K562 (cell line): ENCODE measurements at regions not wholly inside any gene's neighbourhood (a gene's known extent, or its start where the extent isn't known, plus 50 kb on each side); places are given as distances from the start of the nearest gene placed in this dataset.

Experiments used
- ATAC-seq: fragments of 200-7000 bp; cut with Tn5 transposase; 3 replicates; pipeline ENCODE4 v1.9.1; 2020; ENCODE audit warnings: moderate library complexity
- BruUV-seq: library from RNA; stranded (reverse); fragments of 400-500 nt; replicated peaks from 2 replicates; lab custom pipeline; 2021; lab: Mats Ljungman, UMichigan
- CTCF ChIA-PET: fragments of 300-600 bp; formaldehyde crosslinking; extraction: SDS; loops from one replicate; lab custom pipeline; 2021; ENCODE audit warnings: low intra/inter-chr PET ratio; lab: Yijun Ruan, JAX
- POLR2A ChIA-PET: fragments of 300-600, 350-650 bp; sonication (Branson Sonifier 250); formaldehyde crosslinking; extraction: SDS; loops from one replicate; lab custom pipeline; 2021; ENCODE audit warnings: antibody characterized with exemption, inconsistent platforms; lab: Yijun Ruan, JAX
- DNase-seq, 4 experiments: peaks; one replicate each; pipeline versions ENCODE4 v3.0.0 to v3.0.0-alpha.2; 2011 to 2018; ENCODE audit warnings: low spot score in 3 of 4, mixed read lengths in 3 of 4; ENCODE audit errors: extremely low read depth in 1 of 4
- FAIRE-seq: peaks from 2 replicates; lab custom pipeline; 2011; peaks lifted over from hg19 to GRCh38; lab: Jason Lieb, UNC
- H2AFZ ChIP-seq: 2 replicates; pipeline ENCODE4 v1.6.0; 2011; ENCODE audit warnings: low read depth, low read length, control low read depth, inconsistent platforms
- H3K27ac ChIP-seq: fragments of 200-600 bp; 3 replicates; pipeline ENCODE4 v1.8.0; 2011; ENCODE audit warnings: low read depth, mild to moderate bottlenecking, control low read depth, inconsistent platforms, low read length, moderate library complexity, mixed read lengths; ENCODE audit errors: extremely low read depth
- H3K27me3 ChIP-seq, 2 experiments: fragments of 300-600 bp in 1 of 2; 2 replicates in 1 of 2; 3 replicates in 1 of 2; pipeline versions ENCODE4 v1.6.0 to v1.8.0; 2011; ENCODE audit warnings: inconsistent platforms in 2 of 2, low read length in 2 of 2, mild to moderate bottlenecking in 1 of 2, mixed read lengths in 1 of 2, moderate library complexity in 1 of 2; ENCODE audit not compliant: control insufficient read depth in 2 of 2, insufficient read depth in 2 of 2
- H3K36me3 ChIP-seq: fragments of 300-600 bp; 3 replicates; pipeline ENCODE4 v1.8.0; 2011; ENCODE audit warnings: mild to moderate bottlenecking, low read length, inconsistent platforms; ENCODE audit not compliant: control insufficient read depth, insufficient read depth
- H3K4me1 ChIP-seq, 2 experiments: fragments of 200-600 bp in 1 of 2; replicated peaks in 1 of 2; 2 replicates in 1 of 2; 3 replicates in 1 of 2; pipeline versions ENCODE4 v1.5.1 to v1.8.0; 2011; ENCODE audit warnings: inconsistent platforms in 2 of 2, low read length in 2 of 2, mild to moderate bottlenecking in 1 of 2, mixed read lengths in 1 of 2, moderate library complexity in 1 of 2; ENCODE audit not compliant: control insufficient read depth in 2 of 2, insufficient read depth in 2 of 2
- H3K4me2 ChIP-seq: 2 replicates; pipeline ENCODE4 v1.6.1; 2011; ENCODE audit warnings: low read length, control low read depth, inconsistent platforms, mixed read lengths; ENCODE audit not compliant: insufficient read depth
- H3K4me3 ChIP-seq: fragments of 200-600 bp; sonication (generic), shearing (Covaris generic); 2 replicates; pipeline ENCODE4 v1.5.1; 2016; ENCODE audit warnings: control low read depth, inconsistent platforms
- H3K79me2 ChIP-seq: fragments of 200-600 bp; 3 replicates; pipeline ENCODE4 v1.8.0; 2011; ENCODE audit warnings: low read length, inconsistent platforms; ENCODE audit not compliant: control insufficient read depth, insufficient read depth
- H3K9ac ChIP-seq, 2 experiments: 2 replicates each; pipeline versions ENCODE4 v1.6.0 to v1.6.1; 2011; ENCODE audit warnings: low read depth in 2 of 2, low read length in 2 of 2, control low read depth in 1 of 2, inconsistent platforms in 1 of 2, mild to moderate bottlenecking in 1 of 2, mixed read lengths in 1 of 2; ENCODE audit not compliant: insufficient read depth in 1 of 2
- H3K9me1 ChIP-seq: one replicate; pipeline ENCODE4 v1.6.0; 2011; ENCODE audit warnings: inconsistent platforms, mild to moderate bottlenecking, low read length, moderate library complexity; ENCODE audit not compliant: control insufficient read depth, insufficient read depth
- H3K9me3 ChIP-seq: replicated peaks from 2 replicates; pipeline ENCODE4 v1.5.1; 2011; ENCODE audit warnings: low read depth, low read length, inconsistent platforms; ENCODE audit not compliant: control insufficient read depth, insufficient read depth
- H4K20me1 ChIP-seq: replicated peaks from 2 replicates; pipeline ENCODE4 v1.6.1; 2011; ENCODE audit warnings: low read length, inconsistent platforms, mixed read lengths; ENCODE audit not compliant: control insufficient read depth, insufficient read depth
- ASH1L ChIP-seq: fragments of 450-650 bp; IDR thresholded peaks from 2 replicates; pipeline ENCODE4 v1.6.1; 2018; ENCODE audit warnings: borderline replicate concordance, mild to moderate bottlenecking, low read depth; ENCODE audit not compliant: partially characterized antibody
- ATF4 ChIP-seq: fragments of 450-650 bp; formaldehyde crosslinking; IDR thresholded peaks from 2 replicates; pipeline ENCODE4 v1.4.0; 2022; ENCODE audit warnings: mild to moderate bottlenecking, moderate library complexity
- BDP1 ChIP-seq: IDR thresholded peaks from 3 replicates; pipeline ENCODE4 v1.6.1; 2011; ENCODE audit not compliant: insufficient read length, insufficient read depth
- BRF1 ChIP-seq: IDR thresholded peaks from 3 replicates; pipeline ENCODE4 v1.6.1; 2011; ENCODE audit warnings: borderline replicate concordance, mild to moderate bottlenecking; ENCODE audit not compliant: insufficient read length; ENCODE audit errors: extremely low read depth
- HMGN3 ChIP-seq: IDR thresholded peaks from 2 replicates; pipeline ENCODE4 v1.6.1; 2011; ENCODE audit warnings: borderline replicate concordance, low read depth, mild to moderate bottlenecking, mixed read lengths, low read length; ENCODE audit not compliant: insufficient read length; ENCODE audit errors: extremely low read depth
- MCM7 ChIP-seq, 2 experiments: fragments of 450-650 bp; IDR thresholded peaks; 2 replicates each; pipeline ENCODE4 v1.6.1; 2016 to 2018
- MTA1 ChIP-seq: fragments of 450-650 bp; IDR thresholded peaks from 2 replicates; pipeline ENCODE4 v1.6.1; 2017; ENCODE audit warnings: borderline replicate concordance
- PTBP1 ChIP-seq: fragments of 200-400 bp; formaldehyde crosslinking; IDR thresholded peaks from 2 replicates; pipeline ENCODE4 v1.6.1; 2017; ENCODE audit warnings: low read depth, low read length
- SNIP1 ChIP-seq: fragments of 450-650 bp; IDR thresholded peaks from 2 replicates; pipeline ENCODE4 v1.7.1; 2017; ENCODE audit warnings: low read depth, mild to moderate bottlenecking
- SRF ChIP-seq, 2 experiments: fragments of 250-450, 450-650 bp in 1 of 2; sonication (Bioruptor Pico) in 1 of 2; sonication (generic) in 1 of 2; formaldehyde crosslinking; IDR thresholded peaks; 2 replicates each; pipeline versions ENCODE4 v1.5.0 to v1.5.1; 2020 to 2022; ENCODE audit warnings: mild to moderate bottlenecking in 1 of 2, missing genetic modification reagents in 1 of 2
- TSC22D4 ChIP-seq: fragments of 450-650 bp; IDR thresholded peaks from 2 replicates; pipeline ENCODE4 v1.6.1; 2016; ENCODE audit warnings: missing genetic modification characterization, missing biosample characterization, control low read depth
- ZBTB2 ChIP-seq: fragments of 450-650 bp; IDR thresholded peaks from 2 replicates; pipeline ENCODE4 v1.6.1; 2016; ENCODE audit warnings: antibody characterized with exemption
- ZNF239 ChIP-seq: fragments of 250-450 bp; sonication (Bioruptor Pico); IDR thresholded peaks from 2 replicates; pipeline ENCODE4 v1.4.0; 2020; ENCODE audit warnings: mild to moderate bottlenecking
- WGBS: fragments of 100-300 bp; shearing (Covaris generic); methylation state at CpG from one replicate; pipeline ENCODE4 v1.1.6; 2016; ENCODE audit warnings: low coverage, mixed read lengths; ENCODE audit not compliant: insufficient coverage; ENCODE audit errors: missing lambda C conversion rate; 5-methylcytosine and 5-hydroxymethylcytosine counted together
- in situ Hi-C: fragments of 300-500 bp; cut with MboI; formaldehyde crosslinking; loops from 4 replicates; pipeline ENCODE4 v1.15.0; 2018; ENCODE audit warnings: inconsistent platforms, mixed read lengths
- intact Hi-C: fragments of 100-400 bp; cut with micrococcal nuclease; formaldehyde crosslinking; loops from 2 replicates; pipeline ENCODE4 v1.14.2; 2022
- TF ChIP-seq, protein P1 (sequence below), 2 experiments: fragments of 450-650 bp; IDR thresholded peaks; 2 replicates each; pipeline ENCODE4 v1.6.1; 2016
- TF ChIP-seq, protein P2 (sequence below): fragments of 250-450 bp; sonication (Bioruptor Pico); IDR thresholded peaks from 2 replicates; pipeline ENCODE4 v1.8.0; 2021; ENCODE audit warnings: borderline replicate concordance, mild to moderate bottlenecking, moderate library complexity; ENCODE audit not compliant: poor library complexity, severe bottlenecking

DNA sequence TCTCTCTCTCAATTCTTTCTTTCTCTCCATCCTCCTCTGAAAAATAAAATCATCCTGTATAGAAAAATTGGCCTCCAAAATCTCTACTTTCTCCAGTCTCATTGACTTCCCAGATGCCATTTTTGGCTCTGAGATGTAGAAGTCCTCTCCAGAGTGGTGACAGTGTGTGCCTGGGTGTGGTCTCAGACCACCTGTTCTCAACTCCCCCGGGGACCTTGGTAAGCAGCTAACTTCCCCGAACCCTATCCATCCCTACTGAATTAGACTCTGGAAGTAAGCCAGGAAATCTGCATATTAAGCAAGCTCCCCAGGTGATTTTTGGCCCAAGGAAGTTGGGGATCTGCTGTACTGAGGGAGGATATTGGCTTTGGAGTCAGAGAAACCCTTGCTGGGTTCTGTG is 120.5 kb downstream of the WDR11 start:
- no peaks in the 10 kb centered on the region for H3K4me1 ChIP-seq
- H3K9me3 ChIP-seq, result no peaks in the 10 kb centered on the region
- intact Hi-C loops, result no loop called here
- H3K4me3 ChIP-seq, result no peak overlapping the region
- H3K36me3 ChIP-seq, result no peaks in the 10 kb centered on the region
- H2AFZ ChIP-seq, result no peak overlapping the region
- no peaks in the 10 kb centered on the region for H4K20me1 ChIP-seq
- H3K79me2 ChIP-seq, result no peaks in the 10 kb centered on the region
- no peak overlapping the region for H3K9ac ChIP-seq
- no peak for FAIRE-seq
- ChIA-PET POLR2A (no interaction called here), CTCF (no interaction called here)
- no peak overlapping the region for H3K4me2 ChIP-seq
- H3K9me1 ChIP-seq, result no peaks in the 10 kb centered on the region
- ATAC-seq, result no peak
- H3K27me3 ChIP-seq, result no peaks in the 10 kb centered on the region
- no peak overlapping the region for H3K27ac ChIP-seq
- WGBS, result 0% methylated on average over 1 of the region's 2 CpGs
- in situ Hi-C loops, result no loop called here
- DNase-seq, result no peak
- no TSS peak for BruUV-seq
- TF ChIP-seq, protein P1, sequence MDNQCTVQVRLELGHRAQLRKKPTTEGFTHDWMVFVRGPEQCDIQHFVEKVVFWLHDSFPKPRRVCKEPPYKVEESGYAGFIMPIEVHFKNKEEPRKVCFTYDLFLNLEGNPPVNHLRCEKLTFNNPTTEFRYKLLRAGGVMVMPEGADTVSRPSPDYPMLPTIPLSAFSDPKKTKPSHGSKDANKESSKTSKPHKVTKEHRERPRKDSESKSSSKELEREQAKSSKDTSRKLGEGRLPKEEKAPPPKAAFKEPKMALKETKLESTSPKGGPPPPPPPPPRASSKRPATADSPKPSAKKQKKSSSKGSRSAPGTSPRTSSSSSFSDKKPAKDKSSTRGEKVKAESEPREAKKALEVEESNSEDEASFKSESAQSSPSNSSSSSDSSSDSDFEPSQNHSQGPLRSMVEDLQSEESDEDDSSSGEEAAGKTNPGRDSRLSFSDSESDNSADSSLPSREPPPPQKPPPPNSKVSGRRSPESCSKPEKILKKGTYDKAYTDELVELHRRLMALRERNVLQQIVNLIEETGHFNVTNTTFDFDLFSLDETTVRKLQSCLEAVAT (IDR thresholded peaks at IDR 0.05), result no peak
- TF ChIP-seq BRF1 (no peak), MCM7 (IDR thresholded peaks at IDR 0.05) (no peak), ATF4 (CRISPR knock-in tag) (no peak), PTBP1 (no peak), SNIP1 (no peak), BDP1 (no peak), TSC22D4 (no peak), SRF (CRISPR knock-in tag; IDR thresholded peaks at IDR 0.05) (no peak), HMGN3 (no peak), ZNF239 (no peak), ZBTB2 (no peak), MTA1 (no peak), ASH1L (no peak)
- TF ChIP-seq, protein P2, sequence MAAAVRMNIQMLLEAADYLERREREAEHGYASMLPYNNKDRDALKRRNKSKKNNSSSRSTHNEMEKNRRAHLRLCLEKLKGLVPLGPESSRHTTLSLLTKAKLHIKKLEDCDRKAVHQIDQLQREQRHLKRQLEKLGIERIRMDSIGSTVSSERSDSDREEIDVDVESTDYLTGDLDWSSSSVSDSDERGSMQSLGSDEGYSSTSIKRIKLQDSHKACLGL (CRISPR knock-in tag), result no peak
